Gastroesophageal sphincter (tissue), 3 donors: ENCODE measurements at regions not wholly inside any gene's neighbourhood (a gene's known extent, or its start where the extent isn't known, plus 50 kb on each side); places are given as distances from the start of the nearest gene placed in this dataset.

Experiments used
- EP300 ChIP-seq: sonication (generic); formaldehyde crosslinking; IDR thresholded peaks from one replicate; pipeline ENCODE4 v1.6.1; 2017; ENCODE audit warnings: antibody characterized with exemption, mild to moderate bottlenecking
- POLR2A ChIP-seq, 2 donors: fragments of 450-650 bp; IDR thresholded peaks; one replicate each; pipeline ENCODE4 v1.6.1; 2017; ENCODE audit warnings: antibody characterized with exemption in 2 of 2, mild to moderate bottlenecking in 2 of 2, moderate library complexity in 1 of 2
- POLR2AphosphoS5 ChIP-seq: sonication (generic); formaldehyde crosslinking; IDR thresholded peaks from one replicate; pipeline ENCODE4 v1.6.1; 2017; ENCODE audit warnings: antibody characterized with exemption
- TF ChIP-seq, protein P1 (sequence below), 4 experiments: fragments of 200-600 bp in 2 of 4; fragments of 450-650 bp in 2 of 4; sonication (generic) in 1 of 4; IDR thresholded peaks; one replicate each; pipeline ENCODE4 v1.5.1; 2017 to 2019; ENCODE audit warnings: antibody characterized with exemption in 4 of 4, mild to moderate bottlenecking in 2 of 4, moderate library complexity in 2 of 4

DNA sequence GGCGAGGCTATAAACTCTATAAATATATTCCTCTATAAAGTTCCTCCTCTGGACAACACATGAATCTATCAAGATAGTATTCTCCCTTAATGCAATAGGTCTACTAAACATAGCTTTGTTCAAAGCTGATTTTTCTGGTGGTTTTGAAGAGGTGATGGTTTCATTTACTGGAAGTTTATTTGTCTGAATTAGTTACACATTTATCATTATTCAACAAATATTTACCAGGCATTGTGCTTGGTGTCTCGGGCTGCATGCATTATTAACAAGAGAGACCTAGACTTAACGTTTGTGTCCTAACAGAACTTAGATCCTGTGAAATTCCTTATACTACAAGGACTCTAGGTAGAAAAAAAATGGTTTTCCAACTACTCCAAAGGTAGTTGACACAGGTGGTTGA lies 511.4 kb upstream of the B3GALT2 start:
- TF ChIP-seq, protein P1, sequence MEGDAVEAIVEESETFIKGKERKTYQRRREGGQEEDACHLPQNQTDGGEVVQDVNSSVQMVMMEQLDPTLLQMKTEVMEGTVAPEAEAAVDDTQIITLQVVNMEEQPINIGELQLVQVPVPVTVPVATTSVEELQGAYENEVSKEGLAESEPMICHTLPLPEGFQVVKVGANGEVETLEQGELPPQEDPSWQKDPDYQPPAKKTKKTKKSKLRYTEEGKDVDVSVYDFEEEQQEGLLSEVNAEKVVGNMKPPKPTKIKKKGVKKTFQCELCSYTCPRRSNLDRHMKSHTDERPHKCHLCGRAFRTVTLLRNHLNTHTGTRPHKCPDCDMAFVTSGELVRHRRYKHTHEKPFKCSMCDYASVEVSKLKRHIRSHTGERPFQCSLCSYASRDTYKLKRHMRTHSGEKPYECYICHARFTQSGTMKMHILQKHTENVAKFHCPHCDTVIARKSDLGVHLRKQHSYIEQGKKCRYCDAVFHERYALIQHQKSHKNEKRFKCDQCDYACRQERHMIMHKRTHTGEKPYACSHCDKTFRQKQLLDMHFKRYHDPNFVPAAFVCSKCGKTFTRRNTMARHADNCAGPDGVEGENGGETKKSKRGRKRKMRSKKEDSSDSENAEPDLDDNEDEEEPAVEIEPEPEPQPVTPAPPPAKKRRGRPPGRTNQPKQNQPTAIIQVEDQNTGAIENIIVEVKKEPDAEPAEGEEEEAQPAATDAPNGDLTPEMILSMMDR (IDR thresholded peaks at IDR 0.05), result no peak
- TF ChIP-seq POLR2AphosphoS5 (no peak), POLR2A (IDR thresholded peaks at IDR 0.05) (no peak), EP300 (no peak)
